Astrocyte (in vitro differentiated cells and primary cell): ENCODE measurements at regions not wholly inside any gene's neighbourhood (a gene's known extent, or its start where the extent isn't known, plus 50 kb on each side); places are given as distances from the start of the nearest gene placed in this dataset.

Experiments
- CTCF ChIP-seq: IDR thresholded peaks from 2 replicates; pipeline ENCODE4 v1.5.1; 2011; ENCODE audit warnings: low read depth, mild to moderate bottlenecking, inconsistent platforms, low read length, moderate library complexity; ENCODE audit not compliant: insufficient read depth
- EZH2 ChIP-seq: IDR thresholded peaks from 2 replicates; pipeline ENCODE4 v1.6.1; 2012; ENCODE audit warnings: mild to moderate bottlenecking, low read length, inconsistent platforms; ENCODE audit not compliant: insufficient read depth

GRCh38 chr11:80967649-80968048 is 1526.8 kb upstream of the TENM4 start:
- TF ChIP-seq CTCF = no peak
- TF ChIP-seq EZH2 = no peak
